Lower lobe of right lung (tissue), 2 donors: ENCODE measurements at regions not wholly inside any gene's neighbourhood (a gene's known extent, or its start where the extent isn't known, plus 50 kb on each side); places are given as distances from the start of the nearest gene placed in this dataset.
"Not testable (repeated sequence)": the region's sequence is repeated elsewhere in the genome, so short reads cannot be mapped to it uniquely, and the experiment has no call there.

Experiments
- ATAC-seq, 2 donors: fragments of 200-7000 bp; cut with Tn5 transposase; one replicate each; pipeline ENCODE4 v1.9.1; 2020 to 2022; ENCODE audit warnings: mild to moderate bottlenecking in 2 of 2, moderate library complexity in 2 of 2
- DNase-seq: peaks from one replicate; pipeline ENCODE4 v3.0.0-alpha.2; 2020
- H3K27ac ChIP-seq: fragments of 200-600 bp; one replicate; pipeline ENCODE4 v1.8.0; 2022
- H3K27me3 ChIP-seq: fragments of 200-600 bp; one replicate; pipeline ENCODE4 v1.8.0; 2022; ENCODE audit warnings: low read depth
- H3K36me3 ChIP-seq: fragments of 200-600 bp; one replicate; pipeline ENCODE4 v1.8.0; 2022; ENCODE audit warnings: mild to moderate bottlenecking
- H3K4me1 ChIP-seq: fragments of 200-600 bp; one replicate; pipeline ENCODE4 v1.8.0; 2022
- H3K4me3 ChIP-seq: fragments of 200-600 bp; one replicate; pipeline ENCODE4 v1.8.0; 2022; ENCODE audit warnings: mild to moderate bottlenecking
- H3K9me3 ChIP-seq: fragments of 200-600 bp; one replicate; pipeline ENCODE4 v1.8.0; 2022
- CTCF ChIP-seq: fragments of 200-600 bp; IDR thresholded peaks from one replicate; pipeline ENCODE4 v1.8.0; 2022; ENCODE audit warnings: antibody characterized with exemption, mild to moderate bottlenecking
- intact Hi-C: fragments of 100-400 bp; cut with DNase I; formaldehyde crosslinking; loops from one replicate; pipeline ENCODE4 v1.11.0; 2022
- donor health status: DM: no; HTN: yes; CAD: no; lungs with severe emphysema.

GRCh38 chr4:115969756-115970155, 856.3 kb upstream of the NDST4 start:
- no peak overlapping the region for H3K27ac ChIP-seq
- no peaks in the 10 kb centered on the region for H3K9me3 ChIP-seq
- intact Hi-C loops: no loop called here
- no peaks in the 10 kb centered on the region for H3K36me3 ChIP-seq
- H3K4me1 ChIP-seq: no peaks in the 10 kb centered on the region
- no peaks in the 10 kb centered on the region for H3K27me3 ChIP-seq
- ATAC-seq (no peak), DNase-seq (no peak)
- TF ChIP-seq CTCF: no peak
- H3K4me3 ChIP-seq: no peak overlapping the region

GRCh38 chr4:115965588-115965987, 852.2 kb upstream of the NDST4 start:
- ATAC-seq: no peak
- H3K9me3 ChIP-seq: no peaks in the 10 kb centered on the region
- intact Hi-C loops: no loop called here
- no peak overlapping the region for H3K27ac ChIP-seq
- TF ChIP-seq CTCF: no peak
- no peaks in the 10 kb centered on the region for H3K36me3 ChIP-seq
- DNase-seq: no peak
- no peaks in the 10 kb centered on the region for H3K27me3 ChIP-seq
- H3K4me3 ChIP-seq: no peak overlapping the region
- no peaks in the 10 kb centered on the region for H3K4me1 ChIP-seq

- H3K4me1 ChIP-seq, H3K4me3 ChIP-seq, H3K36me3 ChIP-seq, H3K27ac ChIP-seq, intact Hi-C loops, ATAC-seq, H3K9me3 ChIP-seq, H3K27me3 ChIP-seq, DNase-seq: not testable (repeated sequence)
Measured at GRCh38 chr4:115956054-115956796, 842.8 kb upstream of the NDST4 start.

- Histone ChIP-seq H3K27ac (no peak overlapping the region), H3K9me3 (no peaks in the 10 kb centered on the region), H3K27me3 (no peaks in the 10 kb centered on the region), H3K4me3 (no peak overlapping the region), H3K4me1 (no peaks in the 10 kb centered on the region), H3K36me3 (no peaks in the 10 kb centered on the region)
- intact Hi-C loops: no loop called here
- DNase-seq (no peak), ATAC-seq (no peak)
- TF ChIP-seq CTCF: no peak
Measured at GRCh38 chr4:115950806-115951205, 837.4 kb upstream of the NDST4 start.

- intact Hi-C loops, H3K27me3 ChIP-seq, H3K4me3 ChIP-seq, DNase-seq, ATAC-seq, H3K27ac ChIP-seq, H3K4me1 ChIP-seq, H3K36me3 ChIP-seq, H3K9me3 ChIP-seq: not testable (repeated sequence)
Measured at GRCh38 chr4:115949974-115950743, 836.7 kb upstream of the NDST4 start.

- intact Hi-C loops: no loop called here
- no peaks in the 10 kb centered on the region for H3K27me3 ChIP-seq
- H3K4me3 ChIP-seq: no peak overlapping the region
- TF ChIP-seq CTCF: no peak
- no peaks in the 10 kb centered on the region for H3K36me3 ChIP-seq
- no peak overlapping the region for H3K27ac ChIP-seq
- no peaks in the 10 kb centered on the region for H3K4me1 ChIP-seq
- no peaks in the 10 kb centered on the region for H3K9me3 ChIP-seq
- DNase-seq: no peak
- ATAC-seq: no peak
Measured at GRCh38 chr4:115945026-115945425, 831.6 kb upstream of the NDST4 start.
